ENCODE measurements at regions not wholly inside any gene's neighbourhood (a gene's known extent, or its start where the extent isn't known, plus 50 kb on each side); places are given as distances from the start of the nearest gene placed in this dataset.
A peak's percentile ranks its signal among the peaks of the same experiment; 100 is the strongest.

GRCh38 chr6:159102373-159103160, 57.8 kb upstream of the TAGAP start:
- no peaks in the 10 kb centered on the region for H3K36me3 Mint-ChIP-seq (ENCODE audit: low read depth)
- no peak overlapping the region for H3K4me3 ChIP-seq

More at GRCh38 chr6:159102373-159103160, 57.8 kb upstream of the TAGAP start:
- H2AFZ ChIP-seq = 0 out of 2 replicates have a peak overlapping the region, but pooled peaks have one; percentile 100
- no peak overlapping the region for H3K27ac ChIP-seq (ENCODE audit: low read depth)
- H3K27me3 ChIP-seq (ENCODE audit: insufficient read depth) = no peaks in the 10 kb centered on the region
- DNase-seq (ENCODE audit: low spot score) (no peak), ATAC-seq (no peak)
- no peaks in the 10 kb centered on the region for H3F3A ChIP-seq (replicated peaks; ENCODE audit: low read depth)
- no peaks in the 10 kb centered on the region for H3K79me2 ChIP-seq (replicated peaks; ENCODE audit: insufficient read depth)
- H3K9me3 Mint-ChIP-seq = no peaks in the 10 kb centered on the region
- peaks cover 7% of the 10 kb centered on the region; the same call in 1 of the 2 replicates for H3K4me1 ChIP-seq (ENCODE audit: insufficient read depth)
- peaks cover 5% of the 10 kb centered on the region for H3K27me3 Mint-ChIP-seq (ENCODE audit: insufficient read depth, low read depth, poor library complexity)
- peaks cover 29% of the 10 kb centered on the region for H3K4me1 Mint-ChIP-seq
- H3K9me2 ChIP-seq (ENCODE audit: insufficient read depth) = no peaks in the 10 kb centered on the region
- H3K4me3 Mint-ChIP-seq = no peak overlapping the region
- TF ChIP-seq ZNF331 (CRISPR knock-in tag; IDR thresholded peaks at IDR 0.05; ENCODE audit: low read depth) (no peak), POLR2AphosphoS5 (IDR thresholded peaks at IDR 0.05; ENCODE audit: low read depth) (no peak), REST (IDR thresholded peaks at IDR 0.05; ENCODE audit: unreplicated experiment) (no peak), ZNF462 (CRISPR knock-in tag; IDR thresholded peaks at IDR 0.05) (no peak), EZH2phosphoT487 (IDR thresholded peaks at IDR 0.05; ENCODE audit: unreplicated experiment) (no peak), STAT1 (IDR thresholded peaks at IDR 0.05; ENCODE audit: unreplicated experiment) (no peak), EZH2 (IDR thresholded peaks at IDR 0.05; ENCODE audit: low read depth, unreplicated experiment) (no peak), JUNB (IDR thresholded peaks at IDR 0.05; ENCODE audit: unreplicated experiment) (no peak), CREB1 (CRISPR knock-in tag; IDR thresholded peaks at IDR 0.05; ENCODE audit: low read depth) (no peak), CTCF (conservative IDR thresholded peaks at IDR 0.05; ENCODE audit: low read depth in 2 of 2) (no peak), ZNF114 (CRISPR knock-in tag; IDR thresholded peaks at IDR 0.05) (no peak)
- no peak overlapping the region for H3K4me2 ChIP-seq
- H3K27ac Mint-ChIP-seq = no peak overlapping the region
- H3K36me3 ChIP-seq (ENCODE audit: insufficient read depth) = no peaks in the 10 kb centered on the region; the same call in 1 of the 2 replicates
- H4K20me1 ChIP-seq (replicated peaks; ENCODE audit: insufficient read depth) = no peaks in the 10 kb centered on the region

All from GM23338 (cell line).